HAP-1 (cell line): ENCODE measurements at regions not wholly inside any gene's neighbourhood (a gene's known extent, or its start where the extent isn't known, plus 50 kb on each side); places are given as distances from the start of the nearest gene placed in this dataset.

Source experiments
- DNase-seq, 2 experiments: peaks; one replicate each; pipeline ENCODE4 v3.0.0-alpha.2; 2016 to 2020; ENCODE audit warnings: low spot score in 2 of 2
- H3K27me3 ChIP-seq: fragments of 250-450 bp; sonication (Bioruptor Pico); 2 replicates; pipeline ENCODE4 v1.5.1; 2020; ENCODE audit warnings: low read depth, mild to moderate bottlenecking, moderate library complexity
- H3K36me3 ChIP-seq: fragments of 250-450 bp; sonication (Bioruptor Pico); replicated peaks from 2 replicates; pipeline ENCODE4 v1.5.1; 2020; ENCODE audit warnings: mild to moderate bottlenecking
- H3K4me1 ChIP-seq: fragments of 250-450 bp; sonication (Bioruptor Pico); 2 replicates; pipeline ENCODE4 v1.5.1; 2020; ENCODE audit warnings: mild to moderate bottlenecking
- H3K4me3 ChIP-seq: fragments of 250-450 bp; sonication (Bioruptor Pico); 2 replicates; pipeline ENCODE4 v1.5.1; 2020; ENCODE audit warnings: mild to moderate bottlenecking, moderate library complexity
- H3K9me3 ChIP-seq: fragments of 250-450 bp; sonication (Bioruptor Pico); 2 replicates; pipeline ENCODE4 v1.5.1; 2020; ENCODE audit warnings: mild to moderate bottlenecking, moderate library complexity
- in situ Hi-C: fragments of 300-500 bp; cut with MboI; formaldehyde crosslinking; loops from 3 replicates; pipeline ENCODE4 v1.14.3; 2020; ENCODE audit warnings: low sequenced_read_pairs, inconsistent platforms, mixed read lengths

DNA sequence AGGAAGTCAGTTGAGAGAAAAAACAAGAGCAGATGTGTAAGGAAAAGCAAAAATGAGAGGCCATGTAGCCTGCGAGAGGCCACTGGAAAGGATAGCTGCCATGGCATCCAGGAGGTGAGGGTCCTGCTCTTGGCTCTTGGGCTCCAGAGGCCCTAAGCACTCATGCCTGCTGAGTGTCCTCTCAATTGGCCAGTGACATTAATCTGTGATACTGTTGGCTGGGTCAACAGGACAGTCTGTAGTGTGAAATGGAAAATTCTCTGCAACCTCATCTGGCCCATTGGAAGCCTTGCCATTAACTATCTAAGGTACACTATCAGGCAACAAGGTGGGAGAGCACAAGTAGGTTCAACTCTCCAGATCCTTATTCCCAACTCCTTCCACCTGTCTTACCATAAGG lies 180.9 kb downstream of the LY86 start:
- in situ Hi-C loops = no loop called here
- no peaks in the 10 kb centered on the region for H3K36me3 ChIP-seq
- no peak for DNase-seq
- H3K27me3 ChIP-seq = no peaks in the 10 kb centered on the region
- H3K9me3 ChIP-seq = no peaks in the 10 kb centered on the region
- no peak overlapping the region for H3K4me3 ChIP-seq
- no peaks in the 10 kb centered on the region for H3K4me1 ChIP-seq

DNA sequence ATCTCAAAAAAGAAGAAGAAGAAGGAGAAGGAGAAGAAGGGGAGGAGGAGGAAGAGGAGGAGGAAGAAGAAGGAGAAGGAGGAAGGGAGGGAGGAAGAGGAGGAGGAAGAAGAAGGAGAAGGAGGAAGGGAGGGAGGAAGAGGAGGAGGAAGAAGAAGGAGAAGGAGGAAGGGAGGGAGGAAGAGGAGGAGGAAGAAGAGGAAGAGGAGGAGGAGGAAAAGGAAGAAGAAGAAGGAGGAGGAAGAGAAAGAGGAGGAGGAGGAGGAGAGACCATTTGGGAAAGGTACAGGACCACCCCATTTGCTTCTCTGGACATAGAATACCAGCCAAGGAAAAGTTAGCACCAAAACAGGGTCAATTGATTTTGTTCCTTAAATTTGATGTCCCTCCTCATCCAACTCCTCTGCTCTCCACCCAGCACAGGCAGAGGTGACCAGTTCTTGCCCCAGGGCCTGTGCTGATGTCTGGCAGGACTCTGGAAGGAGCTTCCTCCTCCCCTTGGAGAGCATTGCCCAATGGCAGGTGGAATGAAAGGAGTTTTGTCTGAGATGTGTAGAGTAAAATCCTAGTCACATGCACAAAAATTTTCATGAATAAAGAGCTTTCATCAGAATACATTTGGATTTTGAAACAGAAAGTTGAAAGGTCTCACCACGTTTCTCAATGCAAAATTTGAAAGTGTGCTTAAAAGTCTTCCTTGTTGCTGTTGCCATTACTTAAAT lies 182.9 kb downstream of the LY86 start:
- in situ Hi-C loops = no loop called here
- no peaks in the 10 kb centered on the region for H3K27me3 ChIP-seq
- no peak overlapping the region for H3K4me3 ChIP-seq
- H3K36me3 ChIP-seq = no peaks in the 10 kb centered on the region
- H3K4me1 ChIP-seq = no peaks in the 10 kb centered on the region
- no peaks in the 10 kb centered on the region for H3K9me3 ChIP-seq
- DNase-seq = no peak

DNA sequence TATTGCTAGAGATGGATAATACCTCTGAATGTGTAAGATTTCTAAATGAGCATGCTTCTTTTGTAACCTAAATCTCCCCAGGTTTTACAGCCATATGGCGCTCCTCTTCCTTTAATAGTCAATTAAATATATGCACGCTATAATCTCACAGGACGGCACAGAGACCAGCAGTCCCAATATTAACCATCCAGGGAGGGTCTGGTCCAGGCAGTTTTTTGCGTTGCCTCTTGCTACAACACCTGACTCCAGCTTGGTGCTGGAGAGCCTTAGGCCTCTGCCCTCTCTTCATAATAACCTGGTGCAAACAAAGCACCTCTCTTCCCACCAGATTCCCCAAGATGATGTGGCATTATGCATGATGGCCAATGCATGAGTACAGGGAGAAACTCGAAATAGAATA lies 183.4 kb downstream of the LY86 start:
- Histone ChIP-seq H3K4me1 (no peaks in the 10 kb centered on the region), H3K36me3 (no peaks in the 10 kb centered on the region), H3K4me3 (no peak overlapping the region), H3K27me3 (no peaks in the 10 kb centered on the region), H3K9me3 (no peaks in the 10 kb centered on the region)
- DNase-seq = no peak
- in situ Hi-C loops = no loop called here

DNA sequence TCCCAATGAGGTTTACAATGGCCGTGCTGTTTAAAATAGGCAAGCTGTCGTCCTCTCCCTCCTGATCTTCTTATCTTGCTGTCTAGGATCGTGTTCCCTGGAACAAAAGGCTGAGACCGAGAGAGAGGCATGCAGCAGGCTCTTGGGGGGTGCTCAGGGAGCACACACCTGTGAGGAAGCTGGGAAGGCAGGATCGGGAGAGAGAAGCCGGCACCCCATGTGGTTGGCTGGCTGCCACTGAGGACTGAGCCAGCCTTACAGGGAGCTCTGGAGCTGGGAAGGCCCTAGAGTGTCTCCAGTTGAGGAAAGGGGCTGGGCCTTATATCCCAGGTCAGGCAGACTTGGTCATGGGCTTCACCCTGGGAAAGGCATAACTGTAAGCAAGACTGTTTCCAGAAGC lies 184.2 kb downstream of the LY86 start:
- no peak for DNase-seq
- no peaks in the 10 kb centered on the region for H3K36me3 ChIP-seq
- no peaks in the 10 kb centered on the region for H3K4me1 ChIP-seq
- no peak overlapping the region for H3K4me3 ChIP-seq
- in situ Hi-C loops = no loop called here
- no peaks in the 10 kb centered on the region for H3K9me3 ChIP-seq
- H3K27me3 ChIP-seq = no peaks in the 10 kb centered on the region

DNA sequence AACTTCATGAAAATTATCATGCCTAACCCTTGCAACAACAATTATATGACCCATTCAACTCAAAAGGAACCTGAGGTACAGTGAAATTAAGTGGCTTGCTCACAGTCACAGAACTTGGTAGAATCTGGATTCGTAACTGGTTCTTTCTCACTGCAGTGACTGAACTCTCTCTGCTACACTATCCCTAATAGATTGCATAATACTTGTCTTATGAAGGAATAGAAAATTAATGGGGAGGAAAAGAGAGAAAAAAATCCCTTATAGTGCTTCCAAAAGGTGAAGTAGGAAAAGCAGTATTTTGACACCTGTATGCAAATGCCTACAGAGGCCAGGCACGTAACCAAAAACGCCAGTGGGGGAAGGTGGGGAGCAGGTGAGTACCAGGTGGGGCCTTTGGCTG lies 186.6 kb downstream of the LY86 start:
- no peak for DNase-seq
- in situ Hi-C loops = no loop called here

DNA sequence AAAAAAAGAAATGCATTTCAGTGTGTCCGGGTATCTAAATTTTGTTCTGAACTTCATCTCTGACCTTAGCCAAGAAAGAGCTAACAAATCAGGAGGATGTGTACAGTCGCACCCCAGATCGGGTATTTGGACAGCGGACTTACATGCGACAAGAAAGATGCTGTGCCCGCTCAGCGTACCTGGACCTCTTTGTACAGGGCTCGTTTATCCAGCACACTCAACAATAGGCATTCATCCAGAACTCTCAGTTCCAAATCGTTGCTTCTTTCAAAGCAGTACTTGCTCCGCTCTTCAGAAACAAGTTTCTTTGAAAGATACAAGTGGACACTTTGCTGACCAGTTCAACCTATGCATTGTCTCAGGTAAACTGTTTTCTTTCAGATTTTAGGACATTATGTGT lies 191.7 kb downstream of the LY86 start:
- Histone ChIP-seq H3K9me3 (no peaks in the 10 kb centered on the region), H3K36me3 (no peaks in the 10 kb centered on the region), H3K27me3 (no peaks in the 10 kb centered on the region), H3K4me3 (no peak overlapping the region), H3K4me1 (no peaks in the 10 kb centered on the region)
- in situ Hi-C loops = no loop called here
- DNase-seq = no peak

More for the DNA sequence above, 186.6 kb downstream of the LY86 start:
- Histone ChIP-seq H3K36me3 (no peaks in the 10 kb centered on the region), H3K4me3 (no peak overlapping the region), H3K4me1 (no peaks in the 10 kb centered on the region), H3K27me3 (no peaks in the 10 kb centered on the region), H3K9me3 (no peaks in the 10 kb centered on the region)

DNA sequence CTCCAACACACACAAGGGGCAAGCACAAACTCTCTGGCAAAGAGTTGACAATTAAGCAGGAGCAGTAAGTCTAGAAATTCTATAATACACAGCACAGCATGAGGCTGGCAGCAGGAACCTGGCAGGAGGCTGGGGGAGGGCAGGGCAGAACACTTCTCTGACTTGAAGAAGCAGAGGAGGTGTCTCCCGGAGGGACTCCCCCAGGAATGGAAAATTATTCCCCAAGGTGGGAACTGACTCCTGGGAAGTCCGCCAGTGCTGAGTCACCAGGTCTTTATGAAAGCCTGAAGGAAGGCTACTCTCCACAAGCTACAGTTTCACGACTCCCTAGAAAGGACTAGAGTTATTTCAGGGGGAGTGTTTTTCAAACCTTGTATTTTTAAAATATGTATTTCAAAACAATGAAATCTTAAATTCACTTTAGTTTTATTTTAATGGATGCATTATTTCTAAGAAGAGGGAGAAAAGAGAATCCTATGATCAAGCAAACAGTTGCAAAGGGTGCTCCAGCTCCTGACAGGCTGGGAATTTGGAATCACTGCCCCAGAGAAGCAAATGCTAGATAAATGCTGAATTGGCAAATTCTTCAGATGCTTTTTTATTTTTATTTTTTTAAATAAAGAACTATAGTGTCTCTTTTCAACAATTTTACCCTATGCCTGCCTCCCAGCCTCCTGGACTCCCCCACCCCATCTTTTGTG lies 192.8 kb downstream of the LY86 start:
- Histone ChIP-seq H3K36me3 (no peaks in the 10 kb centered on the region), H3K27me3 (no peaks in the 10 kb centered on the region), H3K4me1 (no peaks in the 10 kb centered on the region), H3K4me3 (no peak overlapping the region), H3K9me3 (no peaks in the 10 kb centered on the region)
- DNase-seq = no peak
- in situ Hi-C loops = no loop called here

DNA sequence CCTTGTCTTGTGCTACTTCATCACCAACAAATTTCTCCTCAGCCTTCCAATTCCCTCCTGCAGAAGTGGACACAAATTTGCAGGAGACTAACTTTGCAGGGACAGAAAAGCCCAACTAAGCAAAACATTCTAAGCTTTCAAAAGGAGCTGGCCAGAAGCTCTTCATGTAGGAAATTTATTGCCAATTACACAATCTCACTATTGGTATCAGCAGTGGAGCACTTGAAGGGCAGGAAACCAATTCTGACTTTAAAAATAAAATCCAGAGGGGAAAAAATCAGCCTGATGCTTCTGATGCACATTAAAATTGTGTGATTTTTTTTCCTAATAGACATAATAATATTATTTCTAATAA lies 193.3 kb downstream of the LY86 start:
- H3K36me3 ChIP-seq = no peaks in the 10 kb centered on the region
- no peaks in the 10 kb centered on the region for H3K9me3 ChIP-seq
- no peaks in the 10 kb centered on the region for H3K4me1 ChIP-seq
- no peak for DNase-seq
- in situ Hi-C loops = no loop called here
- no peaks in the 10 kb centered on the region for H3K27me3 ChIP-seq
- no peak overlapping the region for H3K4me3 ChIP-seq

DNA sequence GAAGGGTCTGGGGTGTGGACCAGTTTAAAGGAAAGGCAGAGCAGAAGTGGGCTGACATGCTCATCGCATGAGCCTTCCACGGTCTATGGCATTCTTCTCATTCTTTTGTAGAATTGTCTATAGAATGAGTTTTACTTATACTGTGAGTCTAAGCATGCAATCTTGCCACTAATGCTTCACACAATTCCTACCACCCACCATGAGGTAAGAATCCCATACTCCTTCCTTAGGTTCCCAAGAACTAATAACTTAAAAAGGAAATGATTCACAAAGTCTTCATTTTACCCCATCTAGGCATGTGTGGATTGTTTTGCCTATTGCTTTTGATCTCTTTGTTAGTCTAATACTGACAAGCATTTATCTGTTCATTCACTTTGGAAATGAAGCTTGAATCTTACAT lies 195.2 kb downstream of the LY86 start:
- DNase-seq = no peak
- H3K9me3 ChIP-seq = no peaks in the 10 kb centered on the region
- in situ Hi-C loops = no loop called here
- no peaks in the 10 kb centered on the region for H3K4me1 ChIP-seq
- no peak overlapping the region for H3K4me3 ChIP-seq
- H3K36me3 ChIP-seq = no peaks in the 10 kb centered on the region
- no peaks in the 10 kb centered on the region for H3K27me3 ChIP-seq

DNA sequence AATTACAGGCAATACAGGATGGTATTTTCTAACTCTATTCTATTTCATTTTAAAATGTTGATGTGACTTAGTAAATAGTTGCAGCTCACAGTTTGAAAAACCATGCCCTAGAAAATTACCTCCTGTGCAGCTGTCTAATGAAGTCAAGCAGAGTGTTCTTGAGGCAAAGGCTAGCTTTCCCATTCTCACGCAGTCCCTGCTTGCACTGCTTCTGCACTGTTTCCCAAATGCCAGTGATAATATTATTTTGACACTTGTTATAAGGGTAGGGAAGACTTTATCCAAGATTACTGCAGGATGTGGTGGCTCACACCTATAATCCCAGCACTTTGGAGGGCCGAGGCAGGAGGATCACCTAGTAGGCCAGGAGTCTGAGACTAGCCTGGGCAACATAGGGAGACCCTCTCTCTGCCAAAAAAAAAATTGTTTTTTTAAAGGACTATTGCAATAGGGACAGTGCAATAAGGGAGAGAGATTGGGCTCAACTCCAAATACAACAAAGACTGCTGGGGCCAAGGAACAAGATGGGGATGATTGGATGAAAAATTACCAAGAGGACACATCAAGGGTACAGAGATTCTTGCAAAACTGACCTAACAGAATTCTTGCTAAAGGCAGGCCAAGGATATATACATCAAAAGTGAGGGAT lies 196.1 kb downstream of the LY86 start:
- DNase-seq = no peak
- no peaks in the 10 kb centered on the region for H3K27me3 ChIP-seq
- H3K4me1 ChIP-seq = no peaks in the 10 kb centered on the region
- in situ Hi-C loops = no loop called here
- H3K36me3 ChIP-seq = no peaks in the 10 kb centered on the region
- no peaks in the 10 kb centered on the region for H3K9me3 ChIP-seq
- no peak overlapping the region for H3K4me3 ChIP-seq

DNA sequence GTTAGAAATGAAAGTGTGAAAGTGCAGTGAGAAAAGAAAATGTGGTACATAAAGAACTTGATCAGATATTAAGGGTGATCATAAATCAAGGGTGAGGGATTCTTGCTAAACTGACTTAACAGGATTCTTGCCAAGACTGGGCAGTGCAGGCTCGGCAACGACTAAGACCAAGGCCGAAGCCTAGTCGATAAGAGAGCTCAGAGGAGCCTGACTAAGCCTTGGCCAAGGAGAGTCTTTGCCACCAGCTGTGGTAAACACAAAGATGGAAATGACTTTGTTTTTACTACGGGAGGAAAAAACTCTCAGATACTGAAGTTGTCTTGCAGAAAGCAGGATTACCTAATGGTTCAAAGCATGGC lies 196.6 kb downstream of the LY86 start:
- Histone ChIP-seq H3K9me3 (no peaks in the 10 kb centered on the region), H3K36me3 (no peaks in the 10 kb centered on the region), H3K4me3 (no peak overlapping the region), H3K27me3 (no peaks in the 10 kb centered on the region), H3K4me1 (no peaks in the 10 kb centered on the region)
- DNase-seq = no peak
- in situ Hi-C loops = no loop called here

DNA sequence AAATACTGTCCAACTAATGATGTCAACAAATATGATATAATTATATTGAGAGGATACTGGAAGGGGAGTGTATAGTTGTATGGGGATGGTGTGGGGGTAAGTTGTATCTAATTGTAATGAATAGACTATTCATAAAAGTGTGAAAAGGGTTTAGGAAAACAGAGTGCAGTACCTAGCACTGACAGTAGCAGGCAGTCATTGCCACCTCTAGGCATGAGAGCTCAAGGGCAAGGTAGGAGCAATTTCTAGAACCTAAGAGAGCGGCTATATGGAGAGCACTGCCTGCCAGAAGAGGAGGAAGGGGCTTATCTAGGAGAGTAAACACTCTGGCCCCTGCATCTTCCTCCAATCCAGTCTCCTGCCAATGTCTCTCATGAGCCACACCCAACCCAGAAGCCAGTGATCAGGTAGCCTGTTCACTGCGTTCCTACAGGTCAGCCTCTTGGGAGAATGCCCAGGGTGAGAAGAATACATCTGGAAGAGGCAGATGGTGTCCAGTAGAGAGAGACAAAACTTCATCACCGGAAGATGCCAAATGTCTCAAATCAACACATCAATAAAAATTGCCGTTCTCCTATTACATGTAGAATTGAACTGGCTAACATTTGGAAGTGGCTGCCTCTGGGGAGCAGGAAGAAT lies 200.0 kb downstream of the LY86 start:
- in situ Hi-C loops = no loop called here
- peaks cover 2% of the 10 kb centered on the region; the same call in 1 of the 2 replicates for H3K27me3 ChIP-seq
- no peaks in the 10 kb centered on the region for H3K4me1 ChIP-seq
- H3K9me3 ChIP-seq = no peaks in the 10 kb centered on the region
- H3K36me3 ChIP-seq = no peaks in the 10 kb centered on the region
- no peak for DNase-seq
- no peak overlapping the region for H3K4me3 ChIP-seq

DNA sequence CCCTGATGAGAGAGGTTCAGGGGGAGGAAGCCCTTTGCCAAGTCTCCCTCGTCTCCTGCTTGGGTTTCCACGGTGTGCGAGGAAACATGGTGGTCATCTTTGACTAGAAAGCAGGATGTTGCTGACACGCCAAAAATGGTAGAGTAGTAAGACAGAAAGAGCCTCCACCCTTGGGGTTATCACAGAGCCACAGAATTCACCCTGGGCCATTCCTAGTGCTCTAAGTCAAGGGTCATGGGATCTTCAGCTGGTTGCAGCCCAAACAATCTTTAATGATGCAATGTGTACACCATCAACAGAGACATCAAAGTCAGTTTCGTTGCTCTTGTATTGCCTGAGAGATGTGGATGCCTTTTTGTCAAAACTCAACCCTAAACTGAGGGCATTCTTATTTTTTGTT lies 201.9 kb downstream of the LY86 start:
- in situ Hi-C loops = no loop called here
- no peaks in the 10 kb centered on the region for H3K9me3 ChIP-seq
- peaks cover 2% of the 10 kb centered on the region; the same call in 1 of the 2 replicates for H3K27me3 ChIP-seq
- no peaks in the 10 kb centered on the region for H3K36me3 ChIP-seq
- no peak for DNase-seq
- H3K4me3 ChIP-seq = no peak overlapping the region
- H3K4me1 ChIP-seq = no peaks in the 10 kb centered on the region

DNA sequence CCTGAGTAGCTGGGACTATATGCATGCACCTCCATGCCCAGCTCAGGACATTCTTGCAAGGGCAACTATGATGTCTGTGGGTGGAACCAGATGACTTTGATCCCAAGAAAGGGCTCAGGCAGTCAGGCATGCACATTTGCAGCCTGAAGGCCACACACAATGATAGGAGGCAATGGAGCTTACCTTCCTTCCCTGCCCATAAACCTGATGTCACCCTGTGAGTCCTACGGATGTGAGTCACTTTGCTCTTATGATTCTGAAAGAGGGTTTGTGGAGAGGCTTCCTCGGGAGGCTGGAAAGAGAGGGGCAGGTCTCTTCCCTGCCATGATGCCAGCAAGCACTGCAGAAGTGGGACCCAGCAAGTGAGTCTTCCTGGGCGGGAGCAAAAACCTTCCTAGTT lies 202.4 kb downstream of the LY86 start:
- in situ Hi-C loops = no loop called here
- Histone ChIP-seq H3K36me3 (no peaks in the 10 kb centered on the region), H3K9me3 (no peaks in the 10 kb centered on the region), H3K4me1 (no peaks in the 10 kb centered on the region), H3K4me3 (no peak overlapping the region), H3K27me3 (peaks cover 2% of the 10 kb centered on the region; the same call in 1 of the 2 replicates)
- no peak for DNase-seq
